Right hindlimb (tissue), 1 donor: ENCODE measurements at regions not wholly inside any gene's neighbourhood (a gene's known extent, or its start where the extent isn't known, plus 50 kb on each side); places are given as distances from the start of the nearest gene placed in this dataset.

Experiments
- DNase-seq: peaks from one replicate; pipeline ENCODE4 v3.0.0-alpha.2; 2018

DNA sequence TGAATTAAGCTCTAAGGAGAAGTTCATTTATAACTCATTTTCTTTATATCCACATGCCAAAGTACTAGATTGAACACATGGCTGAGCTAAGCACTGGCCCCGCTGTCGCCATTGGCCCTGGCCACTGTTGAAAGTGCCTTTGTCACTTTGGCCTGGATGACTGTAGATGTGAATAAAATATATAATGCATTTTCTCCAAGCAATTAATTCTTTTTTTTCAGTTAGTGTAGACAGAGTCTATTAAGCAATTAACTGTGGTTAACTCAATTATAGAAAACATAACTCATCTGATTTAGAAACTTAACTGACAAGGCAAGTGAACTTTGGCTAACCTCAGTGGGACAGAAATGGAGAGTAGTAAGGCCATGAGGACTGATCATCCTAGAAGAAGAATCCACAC, 965.6 kb downstream of the EFNB2 start:
- DNase-seq, result no peak

DNA sequence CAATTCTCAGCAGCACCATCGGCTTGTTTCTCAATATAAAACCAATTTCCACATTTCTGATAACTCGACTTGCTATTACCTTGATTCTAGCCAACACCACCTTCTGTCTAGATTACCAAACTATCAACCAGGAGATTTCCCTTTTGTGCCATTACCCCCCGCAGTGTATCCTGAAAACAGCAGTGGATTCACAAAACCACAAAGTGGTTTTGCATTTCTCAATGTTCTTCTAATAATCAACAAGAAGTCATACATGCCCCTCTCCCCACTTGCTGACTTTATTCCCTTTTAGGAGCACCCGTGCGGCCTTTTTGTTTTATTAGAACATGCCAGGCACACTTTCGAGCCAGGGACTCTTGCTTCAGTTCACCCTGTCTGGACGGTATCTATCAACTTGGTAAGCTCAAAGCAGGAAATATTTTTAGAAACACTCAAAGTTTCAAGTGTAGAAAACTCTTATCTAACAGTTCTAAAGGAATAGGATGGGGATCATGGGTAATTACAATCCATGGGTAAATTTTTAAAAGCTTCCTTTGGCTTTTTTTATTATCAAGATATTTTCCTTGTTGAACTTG, 967.4 kb downstream of the EFNB2 start:
- DNase-seq, result no peak

- no peak for DNase-seq
Measured at GRCh38 chr13:105565136-105565727, 970.2 kb downstream of the EFNB2 start.

GRCh38 chr13:105552078-105552477, 983.4 kb downstream of the EFNB2 start:
- no peak for DNase-seq

- no peak for DNase-seq
Measured at GRCh38 chr13:105547851-105548250, 987.6 kb downstream of the EFNB2 start.

DNA sequence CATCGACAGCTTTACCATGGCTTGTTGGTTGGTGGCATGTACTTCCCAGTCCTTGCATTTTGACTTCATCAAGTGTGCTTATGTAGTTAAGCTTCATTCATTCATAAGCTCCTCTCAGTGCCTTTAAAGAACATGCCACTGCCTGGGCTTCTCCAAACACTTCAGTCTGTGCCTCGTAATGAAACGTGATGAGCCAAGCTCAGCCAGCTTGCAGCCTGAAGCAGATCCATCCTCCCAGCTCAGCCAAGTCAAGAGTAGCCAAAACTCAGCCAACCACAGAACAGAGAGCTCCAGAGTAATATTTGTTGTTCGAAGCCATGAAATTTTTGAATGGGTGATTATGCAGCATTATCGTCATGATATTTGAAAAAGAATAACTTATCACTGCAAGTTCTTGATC, 989.7 kb downstream of the EFNB2 start:
- no peak for DNase-seq

- no peak for DNase-seq
Measured at GRCh38 chr13:105543742-105544141, 991.7 kb downstream of the EFNB2 start.

- no peak for DNase-seq
Measured at GRCh38 chr13:105541565-105541964, 993.9 kb downstream of the EFNB2 start.

- DNase-seq, result no peak
Measured at GRCh38 chr13:105538346-105538745, 997.1 kb downstream of the EFNB2 start.

DNA sequence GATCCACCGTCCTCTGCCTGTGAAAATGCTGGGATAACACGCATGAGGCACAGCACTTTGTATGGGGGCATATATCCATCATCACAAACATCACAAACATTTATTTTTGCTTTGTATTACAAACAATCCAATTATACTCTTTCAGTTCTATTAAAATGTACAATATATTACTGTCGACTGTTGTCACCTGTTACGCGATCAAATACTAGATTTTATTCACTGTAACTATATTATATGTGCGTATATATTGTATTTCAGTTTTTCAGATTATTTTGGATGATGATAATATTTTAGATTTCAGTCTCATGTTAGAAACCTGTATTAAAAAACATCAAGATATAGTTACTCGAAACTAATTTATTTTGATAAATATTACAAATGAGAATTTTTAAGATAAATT, 998.3 kb downstream of the EFNB2 start:
- no peak for DNase-seq

DNA sequence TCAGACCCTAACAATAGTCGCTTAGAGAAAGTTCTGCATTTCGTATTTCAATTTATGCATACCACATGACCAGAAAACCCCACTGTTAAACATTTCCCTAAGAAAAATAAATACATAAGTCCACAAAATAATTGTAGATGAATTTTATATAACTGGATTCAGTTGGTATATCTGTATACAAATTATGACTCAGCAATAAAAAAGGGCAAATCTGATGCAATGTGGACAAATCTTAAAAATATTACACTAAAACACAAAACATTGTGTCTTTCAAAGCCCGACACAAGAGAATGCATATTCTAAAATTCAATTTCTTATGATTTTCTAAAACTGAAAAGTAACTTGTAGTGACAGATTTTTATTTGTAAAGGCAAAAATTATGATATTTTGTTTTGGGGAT, 1005.0 kb downstream of the EFNB2 start:
- DNase-seq, result no peak

- DNase-seq, result no peak
Measured at GRCh38 chr13:105527127-105527526, 1008.3 kb downstream of the EFNB2 start.

DNA sequence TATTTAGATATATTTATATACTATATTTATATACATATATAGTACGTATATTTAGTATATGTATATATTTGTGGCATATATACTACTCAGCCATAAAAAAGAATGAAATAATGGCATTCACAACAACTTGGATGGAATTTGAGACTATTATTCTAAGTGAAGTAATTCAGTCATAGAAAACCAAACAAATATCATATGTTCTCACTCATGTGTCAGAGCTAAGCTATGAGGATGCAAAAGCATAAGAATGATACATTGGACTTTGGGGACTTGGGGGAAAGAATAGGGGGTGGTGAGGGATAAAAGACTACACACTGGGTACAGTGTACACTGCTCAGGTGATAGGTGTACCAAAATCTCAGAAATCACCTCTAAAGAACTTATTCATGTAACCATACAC, 1015.7 kb downstream of the EFNB2 start:
- no peak for DNase-seq

DNA sequence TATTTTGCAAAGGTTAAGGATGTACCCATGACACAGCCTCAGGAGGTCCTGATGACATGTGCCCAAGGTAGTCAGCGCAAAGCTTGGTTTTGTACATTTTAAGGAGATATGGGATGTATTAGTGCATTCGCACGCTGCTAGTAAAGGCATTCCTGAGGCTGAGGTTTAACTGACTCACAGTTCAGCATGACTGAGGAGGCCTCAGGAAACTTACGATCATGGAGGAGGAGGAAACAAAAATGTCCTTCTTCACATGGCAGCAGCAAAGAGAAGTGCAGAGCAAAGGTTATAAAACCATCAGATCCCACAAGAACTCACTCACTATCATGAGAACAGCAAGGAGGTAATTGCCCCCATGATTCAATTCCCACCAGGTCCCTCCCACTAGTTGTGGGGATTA, 1017.4 kb downstream of the EFNB2 start:
- DNase-seq, result no peak

- no peak for DNase-seq
Measured at GRCh38 chr13:105514401-105514800, 1021.1 kb downstream of the EFNB2 start.

- DNase-seq, result no peak
Measured at GRCh38 chr13:105513448-105513847, 1022.0 kb downstream of the EFNB2 start.

GRCh38 chr13:105509981-105510762, 1025.3 kb downstream of the EFNB2 start:
- no peak for DNase-seq

DNA sequence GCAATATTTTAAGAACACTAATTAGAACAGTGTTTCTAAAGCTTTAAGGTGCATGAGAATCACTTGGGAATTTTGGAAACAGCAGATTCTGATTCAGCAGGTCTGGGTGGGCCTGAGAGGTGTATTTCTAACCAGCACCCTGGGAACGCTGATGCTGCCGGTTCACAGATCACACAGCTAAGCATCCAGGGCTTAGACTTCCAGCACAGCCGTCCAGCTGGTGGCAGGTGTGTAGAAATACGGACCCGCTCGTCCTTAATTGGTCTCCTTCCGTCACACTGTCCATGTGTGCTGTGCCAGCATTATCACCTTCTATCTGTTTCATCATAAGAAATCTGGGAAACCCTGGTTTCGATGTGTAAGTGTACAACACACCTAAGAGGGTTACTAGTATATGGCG, 1029.0 kb downstream of the EFNB2 start:
- no peak for DNase-seq

GRCh38 chr13:105502193-105502592, 1033.3 kb downstream of the EFNB2 start:
- no peak for DNase-seq

GRCh38 chr13:105497597-105497996, 1037.9 kb downstream of the EFNB2 start:
- no peak for DNase-seq

DNA sequence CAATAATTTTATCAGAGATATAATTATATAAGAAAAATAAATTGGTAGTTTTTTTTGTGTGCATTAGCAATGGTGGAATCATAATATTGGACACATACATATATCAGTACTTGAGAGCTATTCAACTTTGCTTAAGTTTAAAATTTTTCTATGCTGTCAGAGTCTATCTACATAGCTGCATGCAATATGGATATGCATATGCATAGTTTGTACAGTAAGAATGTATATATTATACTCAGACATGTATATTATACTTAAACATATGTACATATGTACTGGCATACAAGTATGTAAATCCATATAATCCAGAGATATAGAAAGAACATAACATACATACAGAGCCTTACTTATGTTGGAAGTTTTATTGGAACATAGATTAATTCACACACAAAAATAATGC, 1043.2 kb downstream of the EFNB2 start:
- DNase-seq, result no peak

DNA sequence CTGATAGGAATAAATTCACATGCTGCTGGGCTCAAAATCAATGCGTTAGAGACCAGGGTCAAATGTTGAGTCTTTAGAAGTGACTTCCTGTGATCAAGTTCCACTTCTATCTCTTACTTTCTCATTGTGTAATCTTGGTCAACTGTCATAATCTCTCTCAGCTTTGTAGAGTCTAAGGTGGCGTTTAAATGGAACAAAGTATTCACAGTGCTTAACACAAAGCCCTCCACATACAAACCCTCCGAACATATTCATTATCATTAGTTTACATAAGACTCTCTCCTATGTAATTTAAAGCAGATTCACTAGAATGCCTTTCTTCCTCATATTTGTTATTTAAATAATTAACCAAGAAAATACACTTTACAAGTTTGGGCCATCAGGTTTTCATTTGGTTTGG, 1044.1 kb downstream of the EFNB2 start:
- no peak for DNase-seq

DNA sequence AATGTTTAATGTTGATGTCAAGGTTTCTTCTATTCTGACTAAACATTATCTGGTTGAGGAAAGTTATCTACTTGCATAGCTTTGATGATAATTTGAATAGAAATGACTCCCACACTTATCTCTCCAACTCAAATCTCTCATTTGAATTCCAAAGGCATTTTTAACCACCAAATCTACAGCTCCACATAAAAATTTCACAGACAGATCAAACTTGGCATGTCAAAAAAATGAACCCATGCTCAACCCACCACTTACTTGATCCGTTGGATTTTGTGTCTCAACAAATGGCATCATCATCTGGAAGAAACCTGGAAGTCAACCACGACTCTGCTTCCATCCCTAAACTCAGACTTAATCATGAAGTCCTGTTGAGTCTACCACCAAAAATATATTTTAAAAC, 1050.4 kb downstream of the EFNB2 start:
- DNase-seq, result no peak

- no peak for DNase-seq
Measured at GRCh38 chr13:105474983-105475610, 1060.4 kb downstream of the EFNB2 start.
